DND-41 (cell line): ENCODE measurements at regions not wholly inside any gene's neighbourhood (a gene's known extent, or its start where the extent isn't known, plus 50 kb on each side); places are given as distances from the start of the nearest gene placed in this dataset.

Source experiments
- CTCF ChIP-seq: IDR thresholded peaks from 2 replicates; pipeline ENCODE4 v1.5.1; 2012; ENCODE audit warnings: borderline replicate concordance, low read length, moderate library complexity, mild to moderate bottlenecking; ENCODE audit not compliant: poor library complexity, severe bottlenecking; ENCODE audit errors: extremely low read depth
- EZH2 ChIP-seq: IDR thresholded peaks from 3 replicates; pipeline ENCODE4 v1.6.1; 2012; ENCODE audit warnings: borderline replicate concordance, low read depth, mild to moderate bottlenecking, moderate library complexity, low read length, inconsistent platforms; ENCODE audit not compliant: severe bottlenecking

GRCh38 chr12:93140325-93140724, 211.2 kb upstream of the EEA1 start:
- TF ChIP-seq CTCF: no peak
- TF ChIP-seq EZH2: no peak
